ENCODE measurements at regions not wholly inside any gene's neighbourhood (a gene's known extent, or its start where the extent isn't known, plus 50 kb on each side); places are given as distances from the start of the nearest gene placed in this dataset.

- DNase-seq: no peak
Observed at GRCh38 chr20:51917886-51918535, 115.7 kb upstream of the SALL4 start.

GRCh38 chr20:51916244-51916643 is 113.9 kb upstream of the SALL4 start:
- no peak for DNase-seq

GRCh38 chr20:51914758-51915157 is 112.4 kb upstream of the SALL4 start:
- DNase-seq: no peak

- no peak for DNase-seq
Observed at GRCh38 chr20:51910321-51911050, 108.2 kb upstream of the SALL4 start.

- DNase-seq: no peak
Observed at GRCh38 chr20:51906679-51907078, 104.4 kb upstream of the SALL4 start.

- DNase-seq: no peak
Observed at GRCh38 chr20:51906049-51906448, 103.7 kb upstream of the SALL4 start.

- DNase-seq: no peak
Observed at GRCh38 chr20:51902933-51903332, 100.6 kb upstream of the SALL4 start.

GRCh38 chr20:51900443-51900842 is 98.1 kb upstream of the SALL4 start:
- DNase-seq: no peak

GRCh38 chr20:51899674-51900073 is 97.4 kb upstream of the SALL4 start:
- no peak for DNase-seq

GRCh38 chr20:51898788-51899187 is 96.5 kb upstream of the SALL4 start:
- DNase-seq: no peak

GRCh38 chr20:51894619-51895018 is 92.3 kb upstream of the SALL4 start:
- no peak for DNase-seq

- no peak for DNase-seq
Observed at GRCh38 chr20:51894201-51894600, 91.9 kb upstream of the SALL4 start.

GRCh38 chr20:51893723-51894122 is 91.4 kb upstream of the SALL4 start:
- DNase-seq: no peak

GRCh38 chr20:51890003-51890402 is 87.7 kb upstream of the SALL4 start:
- no peak for DNase-seq

GRCh38 chr20:51889466-51889865 is 87.1 kb upstream of the SALL4 start:
- no peak for DNase-seq

- DNase-seq: no peak
Observed at GRCh38 chr20:51888291-51888690, 86.0 kb upstream of the SALL4 start.

GRCh38 chr20:51886891-51887608 is 84.7 kb upstream of the SALL4 start:
- DNase-seq: no peak

- no peak for DNase-seq
Observed at GRCh38 chr20:51886341-51886740, 84.0 kb upstream of the SALL4 start.

GRCh38 chr20:51884561-51884960 is 82.2 kb upstream of the SALL4 start:
- no peak for DNase-seq

- no peak for DNase-seq
Observed at GRCh38 chr20:51880188-51880587, 77.9 kb upstream of the SALL4 start.

GRCh38 chr20:51876313-51876940 is 74.1 kb upstream of the SALL4 start:
- DNase-seq: no peak

- no peak for DNase-seq
Observed at GRCh38 chr20:51873652-51874051, 71.3 kb upstream of the SALL4 start.

- DNase-seq: no peak
Observed at GRCh38 chr20:51871943-51872342, 69.6 kb upstream of the SALL4 start.

- no peak for DNase-seq
Observed at GRCh38 chr20:51869002-51869401, 66.7 kb upstream of the SALL4 start.
